ENCODE measurements at regions not wholly inside any gene's neighbourhood (a gene's known extent, or its start where the extent isn't known, plus 50 kb on each side); places are given as distances from the start of the nearest gene placed in this dataset.

DNA sequence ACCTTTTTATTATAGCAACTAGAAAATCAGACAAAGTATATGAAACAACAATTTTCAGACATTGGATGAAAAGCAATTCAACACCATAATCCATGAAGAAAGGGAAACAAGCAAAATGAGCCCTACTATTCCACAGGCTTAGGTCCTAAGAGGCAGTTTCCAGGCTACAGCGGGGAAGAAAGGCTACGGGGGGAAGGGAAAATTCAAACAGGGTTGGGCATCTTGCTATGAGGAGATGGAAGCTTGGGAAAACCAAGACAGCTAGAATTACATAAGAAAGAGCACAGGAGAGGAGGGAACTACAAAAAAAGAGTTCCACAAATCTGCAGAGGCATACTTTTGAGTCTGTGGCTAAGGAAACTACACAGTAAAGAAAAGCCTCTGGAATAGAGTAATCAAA, 356.0 kb upstream of the CLEC14A start:
- TF ChIP-seq YY1 (IDR thresholded peaks at IDR 0.05; ENCODE audit: insufficient read depth, insufficient read length) (no peak), SUZ12 (IDR thresholded peaks at IDR 0.05; ENCODE audit: extremely low read depth, insufficient read depth, insufficient read length) (no peak)
